ENCODE measurements at regions not wholly inside any gene's neighbourhood (a gene's known extent, or its start where the extent isn't known, plus 50 kb on each side); places are given as distances from the start of the nearest gene placed in this dataset.

GRCh38 chr21:28827422-28827821 lies 165.3 kb downstream of the LTN1 start:
- no peaks in the 10 kb centered on the region for H3K27me3 ChIP-seq (ENCODE audit: insufficient read depth, low read length)
- peaks cover 18% of the 10 kb centered on the region for H3K4me1 ChIP-seq (ENCODE audit: control insufficient read depth, insufficient read depth, low read length, unreplicated experiment)
- H3K27ac ChIP-seq (ENCODE audit: low read depth, low read length) = no peak overlapping the region
- H3K79me2 ChIP-seq (ENCODE audit: control insufficient read depth, insufficient read depth, low read length, unreplicated experiment) = no peaks in the 10 kb centered on the region
- H3K4me3 ChIP-seq (ENCODE audit: low read depth, low read length) = no peak overlapping the region
- H3K36me3 ChIP-seq (ENCODE audit: insufficient read depth, low read length) = no peaks in the 10 kb centered on the region
- no peak overlapping the region for H2AFZ ChIP-seq (ENCODE audit: low read length, unreplicated experiment)

- no peak overlapping the region for H3K4me3 ChIP-seq (ENCODE audit: low read depth, low read length)
- no peak overlapping the region for H3K27ac ChIP-seq (ENCODE audit: low read depth, low read length)
- H3K36me3 ChIP-seq (ENCODE audit: insufficient read depth, low read length) = no peaks in the 10 kb centered on the region
- H3K4me1 ChIP-seq (ENCODE audit: control insufficient read depth, insufficient read depth, low read length, unreplicated experiment) = peaks cover 17% of the 10 kb centered on the region
- H3K79me2 ChIP-seq (ENCODE audit: control insufficient read depth, insufficient read depth, low read length, unreplicated experiment) = no peaks in the 10 kb centered on the region
- H3K27me3 ChIP-seq (ENCODE audit: insufficient read depth, low read length) = no peaks in the 10 kb centered on the region
- no peak overlapping the region for H2AFZ ChIP-seq (ENCODE audit: low read length, unreplicated experiment)
These were observed 166.1 kb downstream of the LTN1 start for GRCh38 chr21:28826569-28826968.

- Histone ChIP-seq H3K36me3 (ENCODE audit: insufficient read depth, low read length) (no peaks in the 10 kb centered on the region), H2AFZ (ENCODE audit: low read length, unreplicated experiment) (no peak overlapping the region), H3K27me3 (ENCODE audit: insufficient read depth, low read length) (no peaks in the 10 kb centered on the region), H3K27ac (ENCODE audit: low read depth, low read length) (no peak overlapping the region), H3K4me3 (ENCODE audit: low read depth, low read length) (no peak overlapping the region), H3K4me1 (ENCODE audit: control insufficient read depth, insufficient read depth, low read length, unreplicated experiment) (peaks cover 17% of the 10 kb centered on the region), H3K79me2 (ENCODE audit: control insufficient read depth, insufficient read depth, low read length, unreplicated experiment) (no peaks in the 10 kb centered on the region)
These were observed 166.7 kb downstream of the LTN1 start for GRCh38 chr21:28826021-28826420.

- H3K36me3 ChIP-seq (ENCODE audit: insufficient read depth, low read length) = no peaks in the 10 kb centered on the region
These were observed 169.2 kb downstream of the LTN1 start for GRCh38 chr21:28823429-28823828.

GRCh38 chr21:28822486-28823335 lies 170.0 kb downstream of the LTN1 start:
- Histone ChIP-seq H2AFZ (ENCODE audit: low read length, unreplicated experiment) (peak overlapping the region; percentile 79), H3K27me3 (ENCODE audit: insufficient read depth, low read length) (no peaks in the 10 kb centered on the region), H3K27ac (ENCODE audit: low read depth, low read length) (peak overlapping the region; percentile 48), H3K36me3 (ENCODE audit: insufficient read depth, low read length) (no peaks in the 10 kb centered on the region), H3K4me1 (ENCODE audit: control insufficient read depth, insufficient read depth, low read length, unreplicated experiment) (peaks cover 25% of the 10 kb centered on the region), H3K4me3 (ENCODE audit: low read depth, low read length) (peak overlapping the region; percentile 28; the same call in 1 of the 2 replicates), H3K79me2 (ENCODE audit: control insufficient read depth, insufficient read depth, low read length, unreplicated experiment) (no peaks in the 10 kb centered on the region)

More at GRCh38 chr21:28823429-28823828, 169.2 kb downstream of the LTN1 start:
- H3K27me3 ChIP-seq (ENCODE audit: insufficient read depth, low read length) = no peaks in the 10 kb centered on the region
- H3K4me1 ChIP-seq (ENCODE audit: control insufficient read depth, insufficient read depth, low read length, unreplicated experiment) = peaks cover 24% of the 10 kb centered on the region
- H3K4me3 ChIP-seq (ENCODE audit: low read depth, low read length) = no peak overlapping the region
- peak overlapping the region; percentile 79 for H2AFZ ChIP-seq (ENCODE audit: low read length, unreplicated experiment)
- H3K27ac ChIP-seq (ENCODE audit: low read depth, low read length) = peak overlapping the region; percentile 48; the same call in 1 of the 2 replicates
- no peaks in the 10 kb centered on the region for H3K79me2 ChIP-seq (ENCODE audit: control insufficient read depth, insufficient read depth, low read length, unreplicated experiment)

GRCh38 chr21:28822123-28822399 lies 170.6 kb downstream of the LTN1 start:
- Histone ChIP-seq H3K27me3 (ENCODE audit: insufficient read depth, low read length) (no peaks in the 10 kb centered on the region), H3K4me3 (ENCODE audit: low read depth, low read length) (no peak overlapping the region), H3K36me3 (ENCODE audit: insufficient read depth, low read length) (no peaks in the 10 kb centered on the region), H3K27ac (ENCODE audit: low read depth, low read length) (no peak overlapping the region), H3K79me2 (ENCODE audit: control insufficient read depth, insufficient read depth, low read length, unreplicated experiment) (no peaks in the 10 kb centered on the region), H3K4me1 (ENCODE audit: control insufficient read depth, insufficient read depth, low read length, unreplicated experiment) (peaks cover 25% of the 10 kb centered on the region), H2AFZ (ENCODE audit: low read length, unreplicated experiment) (no peak overlapping the region)

GRCh38 chr21:28821276-28822122 lies 171.2 kb downstream of the LTN1 start:
- no peak overlapping the region for H3K4me3 ChIP-seq (ENCODE audit: low read depth, low read length)
- H3K4me1 ChIP-seq (ENCODE audit: control insufficient read depth, insufficient read depth, low read length, unreplicated experiment) = peaks cover 25% of the 10 kb centered on the region
- H2AFZ ChIP-seq (ENCODE audit: low read length, unreplicated experiment) = peak overlapping the region; percentile 23
- no peaks in the 10 kb centered on the region for H3K27me3 ChIP-seq (ENCODE audit: insufficient read depth, low read length)
- H3K79me2 ChIP-seq (ENCODE audit: control insufficient read depth, insufficient read depth, low read length, unreplicated experiment) = no peaks in the 10 kb centered on the region
- no peak overlapping the region for H3K27ac ChIP-seq (ENCODE audit: low read depth, low read length)
- H3K36me3 ChIP-seq (ENCODE audit: insufficient read depth, low read length) = no peaks in the 10 kb centered on the region

- Histone ChIP-seq H3K27ac (ENCODE audit: low read depth, low read length) (no peak overlapping the region), H3K36me3 (ENCODE audit: insufficient read depth, low read length) (no peaks in the 10 kb centered on the region), H2AFZ (ENCODE audit: low read length, unreplicated experiment) (no peak overlapping the region), H3K79me2 (ENCODE audit: control insufficient read depth, insufficient read depth, low read length, unreplicated experiment) (no peaks in the 10 kb centered on the region), H3K4me1 (ENCODE audit: control insufficient read depth, insufficient read depth, low read length, unreplicated experiment) (peaks cover 25% of the 10 kb centered on the region), H3K4me3 (ENCODE audit: low read depth, low read length) (no peak overlapping the region), H3K27me3 (ENCODE audit: insufficient read depth, low read length) (no peaks in the 10 kb centered on the region)
These were observed 173.9 kb downstream of the LTN1 start for GRCh38 chr21:28818663-28819278.

- no peaks in the 10 kb centered on the region for H3K36me3 ChIP-seq (ENCODE audit: insufficient read depth, low read length)
- peaks cover 19% of the 10 kb centered on the region for H3K4me1 ChIP-seq (ENCODE audit: control insufficient read depth, insufficient read depth, low read length, unreplicated experiment)
- no peaks in the 10 kb centered on the region for H3K27me3 ChIP-seq (ENCODE audit: insufficient read depth, low read length)
- no peaks in the 10 kb centered on the region for H3K79me2 ChIP-seq (ENCODE audit: control insufficient read depth, insufficient read depth, low read length, unreplicated experiment)
- no peak overlapping the region for H3K27ac ChIP-seq (ENCODE audit: low read depth, low read length)
- H2AFZ ChIP-seq (ENCODE audit: low read length, unreplicated experiment) = no peak overlapping the region
- H3K4me3 ChIP-seq (ENCODE audit: low read depth, low read length) = no peak overlapping the region
These were observed 174.8 kb downstream of the LTN1 start for GRCh38 chr21:28817871-28818270.

GRCh38 chr21:28811860-28812259 lies 180.8 kb downstream of the LTN1 start:
- H3K27ac ChIP-seq (ENCODE audit: low read depth, low read length) = no peak overlapping the region
- no peaks in the 10 kb centered on the region for H3K27me3 ChIP-seq (ENCODE audit: insufficient read depth, low read length)
- H2AFZ ChIP-seq (ENCODE audit: low read length, unreplicated experiment) = no peak overlapping the region
- H3K79me2 ChIP-seq (ENCODE audit: control insufficient read depth, insufficient read depth, low read length, unreplicated experiment) = no peaks in the 10 kb centered on the region
- no peaks in the 10 kb centered on the region for H3K36me3 ChIP-seq (ENCODE audit: insufficient read depth, low read length)
- H3K4me1 ChIP-seq (ENCODE audit: control insufficient read depth, insufficient read depth, low read length, unreplicated experiment) = no peaks in the 10 kb centered on the region
- no peak overlapping the region for H3K4me3 ChIP-seq (ENCODE audit: low read depth, low read length)
